NT2/D1 (cell line): ENCODE measurements at regions not wholly inside any gene's neighbourhood (a gene's known extent, or its start where the extent isn't known, plus 50 kb on each side); places are given as distances from the start of the nearest gene placed in this dataset.

ENCODE experiments used
- SUZ12 ChIP-seq: IDR thresholded peaks from 2 replicates; pipeline ENCODE4 v1.6.1; 2011; ENCODE audit not compliant: insufficient read length, insufficient read depth; ENCODE audit errors: extremely low read depth
- YY1 ChIP-seq: IDR thresholded peaks from 2 replicates; pipeline ENCODE4 v1.6.1; 2011; ENCODE audit not compliant: insufficient read length, insufficient read depth
- ZNF274 ChIP-seq: IDR thresholded peaks from 2 replicates; pipeline ENCODE4 v1.6.1; 2011; ENCODE audit warnings: mild to moderate bottlenecking, low read depth, low read length

GRCh38 chr16:76226011-76226410 is 51.2 kb upstream of the CNTNAP4 start:
- TF ChIP-seq YY1 = no peak
- TF ChIP-seq ZNF274 = no peak
- no peak for TF ChIP-seq SUZ12
